GM23248 (cell line): ENCODE measurements at regions not wholly inside any gene's neighbourhood (a gene's known extent, or its start where the extent isn't known, plus 50 kb on each side); places are given as distances from the start of the nearest gene placed in this dataset.

ENCODE experiments used
- DNase-seq: peaks from one replicate; pipeline ENCODE4 v3.0.0-alpha.2; 2015
- H2AFZ ChIP-seq: fragments of 200-600 bp; sonication (generic); 2 replicates; pipeline ENCODE4 v1.6.1; 2016; ENCODE audit warnings: antibody characterized with exemption
- H3F3A ChIP-seq: fragments of 200-600 bp; sonication (generic); 2 replicates; pipeline ENCODE4 v1.6.1; 2016; ENCODE audit warnings: mild to moderate bottlenecking, antibody characterized with exemption, mixed run types; ENCODE audit not compliant: insufficient read depth
- H3K27ac ChIP-seq: fragments of 200-600 bp; sonication (generic); 2 replicates; pipeline ENCODE4 v1.5.1; 2016; ENCODE audit warnings: mild to moderate bottlenecking
- H3K27me3 ChIP-seq: fragments of 200-600 bp; sonication (generic); replicated peaks from 2 replicates; pipeline ENCODE4 v1.6.1; 2016; ENCODE audit warnings: mild to moderate bottlenecking; ENCODE audit not compliant: insufficient read depth
- H3K36me3 ChIP-seq: fragments of 200-600 bp; sonication (generic); 2 replicates; pipeline ENCODE4 v1.6.1; 2016; ENCODE audit warnings: low read depth, mild to moderate bottlenecking
- H3K4me1 ChIP-seq: fragments of 200-600 bp; sonication (generic); 2 replicates; pipeline ENCODE4 v1.6.1; 2016; ENCODE audit warnings: mild to moderate bottlenecking; ENCODE audit not compliant: insufficient read depth
- H3K4me2 ChIP-seq: fragments of 200-600 bp; sonication (generic); one replicate; pipeline ENCODE4 v1.6.1; 2016; ENCODE audit warnings: mild to moderate bottlenecking; ENCODE audit not compliant: unreplicated experiment
- H3K4me3 ChIP-seq: fragments of 200-600 bp; sonication (generic); 2 replicates; pipeline ENCODE4 v1.5.1; 2016; ENCODE audit warnings: mild to moderate bottlenecking
- H3K79me2 ChIP-seq: fragments of 200-600 bp; sonication (generic); 2 replicates; pipeline ENCODE4 v1.6.1; 2016; ENCODE audit warnings: mild to moderate bottlenecking; ENCODE audit not compliant: insufficient read depth
- H3K9ac ChIP-seq: fragments of 200-600 bp; sonication (generic); 2 replicates; pipeline ENCODE4 v1.6.1; 2016; ENCODE audit warnings: mild to moderate bottlenecking
- H3K9me2 ChIP-seq: fragments of 200-600 bp; sonication (generic); 2 replicates; pipeline ENCODE4 v1.6.1; 2016; ENCODE audit warnings: mixed run types, mild to moderate bottlenecking, moderate library complexity; ENCODE audit not compliant: insufficient read depth
- H3K9me3 ChIP-seq: fragments of 200-600 bp; sonication (generic); one replicate; pipeline ENCODE4 v1.6.1; 2017; ENCODE audit warnings: low read depth
- H4K20me1 ChIP-seq: fragments of 200-600 bp; sonication (generic); 2 replicates; pipeline ENCODE4 v1.6.0; 2016; ENCODE audit not compliant: insufficient read depth
- EZH2 ChIP-seq: fragments of 200-600 bp; sonication (generic); IDR thresholded peaks from 2 replicates; pipeline ENCODE4 v1.6.1; 2018; ENCODE audit warnings: antibody characterized with exemption, mild to moderate bottlenecking; ENCODE audit not compliant: insufficient read depth, poor library complexity, severe bottlenecking
- EZH2phosphoT487 ChIP-seq: fragments of 200-600 bp; sonication (generic); IDR thresholded peaks from 2 replicates; pipeline ENCODE4 v1.6.1; 2018; ENCODE audit warnings: antibody characterized with exemption, moderate library complexity, mild to moderate bottlenecking, low read depth; ENCODE audit not compliant: insufficient read depth
- WGBS, 2 experiments: methylation state at CpG; one replicate each; pipeline ENCODE4 v1.1.6; 2015 to 2017; ENCODE audit warnings: low lambda C conversion rate in 2 of 2, low coverage in 1 of 2; ENCODE audit errors: missing lambda C conversion rate in 2 of 2; 5-methylcytosine and 5-hydroxymethylcytosine counted together
- in situ Hi-C: fragments of 300-500 bp; cut with MboI; formaldehyde crosslinking; loops from 2 replicates; pipeline ENCODE4 v1.15.0; 2020

DNA sequence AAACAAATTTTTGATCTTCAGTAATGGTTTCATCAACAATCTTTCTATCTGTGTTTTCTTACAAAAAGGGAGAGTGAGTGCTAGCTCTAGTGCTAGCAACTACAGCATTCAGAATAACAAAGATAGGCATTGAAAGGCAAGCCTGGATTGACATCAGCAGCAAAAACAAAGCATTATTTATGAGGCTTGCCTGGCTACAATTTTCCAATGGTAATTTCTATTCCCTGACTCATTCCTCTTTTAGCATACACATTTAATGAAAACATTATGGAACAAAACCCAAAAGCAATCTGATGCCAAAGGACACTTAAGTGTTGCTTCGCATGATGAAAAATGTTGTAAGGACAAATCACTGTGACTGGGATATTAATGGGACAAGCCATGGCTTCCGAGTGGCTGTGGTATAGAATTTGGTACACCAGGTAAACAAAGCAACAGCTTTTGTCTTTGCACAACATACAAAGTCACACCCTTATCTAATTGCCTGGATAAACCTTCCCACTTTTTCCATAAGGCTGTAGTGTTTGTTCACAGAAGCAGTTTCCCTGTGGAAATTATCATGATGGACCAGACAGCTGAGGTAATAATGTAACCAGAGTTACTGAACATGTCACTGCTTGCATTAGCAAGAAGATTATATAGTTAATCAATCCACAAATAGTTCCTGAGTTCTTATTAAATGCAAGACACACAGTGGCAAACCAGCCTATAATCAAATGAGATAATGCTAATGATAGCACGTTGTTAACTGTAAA is 179.8 kb upstream of the EDIL3 start:
- H4K20me1 ChIP-seq = no peaks in the 10 kb centered on the region
- H3K9me2 ChIP-seq = no peaks in the 10 kb centered on the region
- WGBS, 2 experiments = 5 to 8% methylated on average over 3 of the region's 3 CpGs
- H3K4me1 ChIP-seq = no peaks in the 10 kb centered on the region
- no peaks in the 10 kb centered on the region for H3K9me3 ChIP-seq
- no peak for TF ChIP-seq EZH2
- H3K4me2 ChIP-seq = no peak overlapping the region
- DNase-seq = no peak
- no peaks in the 10 kb centered on the region for H3K79me2 ChIP-seq
- H3K27me3 ChIP-seq = no peaks in the 10 kb centered on the region
- H3K9ac ChIP-seq = no peak overlapping the region
- no peaks in the 10 kb centered on the region for H3F3A ChIP-seq
- no peak overlapping the region for H3K27ac ChIP-seq
- no peak overlapping the region for H2AFZ ChIP-seq
- H3K4me3 ChIP-seq = no peak overlapping the region
- in situ Hi-C loops = no loop called here
- H3K36me3 ChIP-seq = no peaks in the 10 kb centered on the region

DNA sequence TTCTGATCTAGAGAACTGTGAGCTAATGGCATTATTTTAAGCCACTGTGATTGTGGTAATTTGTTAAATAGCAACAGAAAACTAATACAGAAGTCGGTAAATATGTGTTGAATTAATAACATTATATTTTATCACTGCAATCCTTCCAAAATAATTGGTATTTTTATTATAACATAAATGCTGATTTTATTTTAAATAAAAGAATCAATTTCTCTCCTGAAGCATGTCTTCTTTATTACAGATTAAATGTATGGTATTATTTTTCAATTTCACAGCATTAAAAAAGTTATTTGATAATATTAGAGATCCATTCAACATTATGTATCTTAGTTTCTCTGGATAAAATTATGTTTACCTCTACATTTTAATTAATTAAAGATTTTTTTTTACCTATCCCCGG is 165.5 kb upstream of the EDIL3 start:
- no peaks in the 10 kb centered on the region for H3K36me3 ChIP-seq
- H4K20me1 ChIP-seq = no peaks in the 10 kb centered on the region
- no peak overlapping the region for H2AFZ ChIP-seq
- H3K27ac ChIP-seq = no peak overlapping the region
- no peak overlapping the region for H3K4me2 ChIP-seq
- H3K27me3 ChIP-seq = no peaks in the 10 kb centered on the region
- in situ Hi-C loops = no loop called here
- no peaks in the 10 kb centered on the region for H3K9me3 ChIP-seq
- no peaks in the 10 kb centered on the region for H3K4me1 ChIP-seq
- H3K4me3 ChIP-seq = no peak overlapping the region
- DNase-seq = no peak
- H3K79me2 ChIP-seq = no peaks in the 10 kb centered on the region
- no peaks in the 10 kb centered on the region for H3K9me2 ChIP-seq
- H3K9ac ChIP-seq = no peak overlapping the region
- 32 to 42% methylated on average over 2 of the region's 2 CpGs for WGBS, 2 experiments
- TF ChIP-seq EZH2phosphoT487 (no peak), EZH2 (no peak)
- no peaks in the 10 kb centered on the region for H3F3A ChIP-seq

DNA sequence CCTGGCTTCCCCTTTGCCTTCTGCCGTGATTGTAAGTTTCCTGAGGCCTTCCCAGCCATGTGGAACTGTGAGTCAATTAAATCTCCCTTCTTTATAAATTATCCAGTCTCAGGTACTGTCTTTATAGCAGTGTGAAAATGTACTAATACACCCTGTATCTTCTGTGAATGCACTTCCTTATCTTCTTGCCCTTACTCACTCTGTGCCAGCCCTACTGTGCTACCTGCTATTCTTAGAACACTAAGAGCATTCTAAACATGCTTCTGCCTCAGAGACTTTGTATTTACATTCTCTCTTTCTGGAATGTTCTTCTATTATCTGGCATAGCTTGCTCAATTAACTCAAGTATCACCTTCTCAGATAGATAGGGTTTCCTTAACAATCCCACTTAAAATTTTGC is 164.4 kb upstream of the EDIL3 start:
- in situ Hi-C loops = no loop called here
- H3K4me2 ChIP-seq = no peak overlapping the region
- H4K20me1 ChIP-seq = no peaks in the 10 kb centered on the region
- no peaks in the 10 kb centered on the region for H3K27me3 ChIP-seq
- H2AFZ ChIP-seq = no peak overlapping the region
- no peak overlapping the region for H3K4me3 ChIP-seq
- DNase-seq = no peak
- TF ChIP-seq EZH2phosphoT487 (no peak), EZH2 (no peak)
- H3K9me2 ChIP-seq = no peaks in the 10 kb centered on the region
- WGBS, 2 experiments = 0% methylated on average over 1 of the region's 1 CpG
- no peaks in the 10 kb centered on the region for H3K36me3 ChIP-seq
- no peak overlapping the region for H3K9ac ChIP-seq
- H3K9me3 ChIP-seq = no peaks in the 10 kb centered on the region
- no peak overlapping the region for H3K27ac ChIP-seq
- H3F3A ChIP-seq = no peaks in the 10 kb centered on the region
- no peaks in the 10 kb centered on the region for H3K4me1 ChIP-seq
- H3K79me2 ChIP-seq = no peaks in the 10 kb centered on the region

DNA sequence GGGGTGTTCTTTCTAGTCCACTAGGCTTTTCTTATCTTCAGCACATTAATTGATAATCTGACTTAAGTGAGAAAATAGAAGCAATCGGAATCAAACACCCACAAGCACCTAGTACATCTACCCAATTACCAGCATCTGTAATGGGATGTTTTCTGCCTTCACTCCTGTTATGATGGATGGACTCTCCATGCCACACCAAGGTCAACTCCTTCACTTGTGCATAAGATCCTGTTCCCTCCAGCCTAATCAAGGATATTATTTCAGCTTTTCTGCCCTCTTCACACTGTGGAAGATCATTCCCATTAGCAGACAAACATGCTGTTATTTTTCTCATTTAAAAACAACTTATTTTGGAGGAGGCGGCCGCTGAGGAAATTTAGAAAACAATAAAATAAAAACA is 162.0 kb upstream of the EDIL3 start:
- in situ Hi-C loops = no loop called here
- WGBS, 2 experiments = 51 to 55% methylated on average over 3 of the region's 3 CpGs
- H3K27me3 ChIP-seq = no peaks in the 10 kb centered on the region

DNA sequence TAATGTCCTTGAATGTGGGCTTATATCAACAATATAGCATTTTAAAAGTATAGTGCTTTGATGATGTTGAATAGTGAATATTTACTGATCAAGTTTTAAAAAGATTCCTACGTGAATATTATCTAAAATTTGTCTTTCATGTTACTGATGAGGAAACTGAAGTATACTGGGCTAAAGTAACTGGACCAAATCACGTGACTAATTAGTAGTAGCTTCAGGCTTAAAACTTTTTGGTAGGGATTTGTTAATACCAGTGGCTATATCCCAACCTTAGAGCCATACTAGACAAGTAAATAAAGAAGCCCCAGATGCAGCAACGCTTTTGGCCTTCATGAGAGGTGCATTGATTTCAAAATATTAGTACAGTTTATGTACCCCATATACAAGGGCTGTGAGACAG is 152.1 kb upstream of the EDIL3 start:
- no peaks in the 10 kb centered on the region for H3F3A ChIP-seq
- DNase-seq = no peak
- H3K9me3 ChIP-seq = no peaks in the 10 kb centered on the region
- WGBS, 2 experiments = 9 to 14% methylated on average over 3 of the region's 3 CpGs
- no peak overlapping the region for H3K4me3 ChIP-seq
- TF ChIP-seq EZH2phosphoT487 (no peak), EZH2 (no peak)
- no peaks in the 10 kb centered on the region for H3K36me3 ChIP-seq
- H3K79me2 ChIP-seq = no peaks in the 10 kb centered on the region
- H3K27ac ChIP-seq = no peak overlapping the region
- in situ Hi-C loops = no loop called here
- no peaks in the 10 kb centered on the region for H4K20me1 ChIP-seq
- H3K9ac ChIP-seq = no peak overlapping the region
- H3K4me2 ChIP-seq = no peak overlapping the region
- no peak overlapping the region for H2AFZ ChIP-seq
- H3K9me2 ChIP-seq = no peaks in the 10 kb centered on the region
- no peaks in the 10 kb centered on the region for H3K4me1 ChIP-seq
- H3K27me3 ChIP-seq = no peaks in the 10 kb centered on the region

More for the DNA sequence above, 162.0 kb upstream of the EDIL3 start:
- H3K4me1 ChIP-seq = no peaks in the 10 kb centered on the region
- no peaks in the 10 kb centered on the region for H4K20me1 ChIP-seq
- no peak overlapping the region for H2AFZ ChIP-seq
- H3K9ac ChIP-seq = no peak overlapping the region
- H3K27ac ChIP-seq = no peak overlapping the region
- no peak overlapping the region for H3K4me3 ChIP-seq
- no peaks in the 10 kb centered on the region for H3K9me3 ChIP-seq
- H3K79me2 ChIP-seq = no peaks in the 10 kb centered on the region
- TF ChIP-seq EZH2phosphoT487 = no peak
- TF ChIP-seq EZH2 = no peak
- H3K9me2 ChIP-seq = no peaks in the 10 kb centered on the region
- H3K4me2 ChIP-seq = no peak overlapping the region
- H3K36me3 ChIP-seq = no peaks in the 10 kb centered on the region
- no peaks in the 10 kb centered on the region for H3F3A ChIP-seq
- no peak for DNase-seq
